Nephron progenitor cell (in vitro differentiated cells): ENCODE measurements at regions not wholly inside any gene's neighbourhood (a gene's known extent, or its start where the extent isn't known, plus 50 kb on each side); places are given as distances from the start of the nearest gene placed in this dataset.

Source experiments
- DNase-seq: peaks from one replicate; pipeline ENCODE4 v3.0.0; 2021
- H3K27ac Mint-ChIP-seq: 2 replicates; pipeline ENCODE4 v1.8.0; 2021; ENCODE audit warnings: mild to moderate bottlenecking, moderate library complexity, mixed read lengths
- H3K27me3 Mint-ChIP-seq: 2 replicates; pipeline ENCODE4 v1.8.0; 2021; ENCODE audit warnings: mild to moderate bottlenecking, low read depth, mixed read lengths; ENCODE audit not compliant: poor library complexity
- H3K36me3 Mint-ChIP-seq: 2 replicates; pipeline ENCODE4 v1.8.0; 2021; ENCODE audit warnings: low read depth, mixed read lengths
- H3K4me1 Mint-ChIP-seq: 2 replicates; pipeline ENCODE4 v1.8.0; 2021; ENCODE audit warnings: mixed read lengths
- H3K4me3 Mint-ChIP-seq: 2 replicates; pipeline ENCODE4 v1.8.0; 2021; ENCODE audit warnings: mild to moderate bottlenecking, moderate library complexity, mixed read lengths
- H3K9me3 Mint-ChIP-seq: 2 replicates; pipeline ENCODE4 v1.8.0; 2021; ENCODE audit warnings: mild to moderate bottlenecking, moderate library complexity, mixed read lengths
- CTCF ChIP-seq: fragments of 200-600 bp; sonication (generic); IDR thresholded peaks from 2 replicates; pipeline ENCODE4 v1.5.0; 2021; ENCODE audit warnings: antibody characterized with exemption

- Mint-ChIP-seq H3K27ac (no peak overlapping the region), H3K36me3 (no peaks in the 10 kb centered on the region), H3K9me3 (no peaks in the 10 kb centered on the region), H3K4me1 (no peaks in the 10 kb centered on the region), H3K27me3 (no peaks in the 10 kb centered on the region), H3K4me3 (no peak overlapping the region)
- TF ChIP-seq CTCF: no peak
- no peak for DNase-seq
Measured at GRCh38 chr2:184507254-184507653, 91.1 kb upstream of the ZNF804A start.

- Mint-ChIP-seq H3K27ac (no peak overlapping the region), H3K36me3 (no peaks in the 10 kb centered on the region), H3K4me1 (no peaks in the 10 kb centered on the region), H3K4me3 (no peak overlapping the region), H3K27me3 (no peaks in the 10 kb centered on the region), H3K9me3 (no peaks in the 10 kb centered on the region)
- no peak for DNase-seq
- no peak for TF ChIP-seq CTCF
Measured at GRCh38 chr2:184517402-184517801, 80.9 kb upstream of the ZNF804A start.

DNA sequence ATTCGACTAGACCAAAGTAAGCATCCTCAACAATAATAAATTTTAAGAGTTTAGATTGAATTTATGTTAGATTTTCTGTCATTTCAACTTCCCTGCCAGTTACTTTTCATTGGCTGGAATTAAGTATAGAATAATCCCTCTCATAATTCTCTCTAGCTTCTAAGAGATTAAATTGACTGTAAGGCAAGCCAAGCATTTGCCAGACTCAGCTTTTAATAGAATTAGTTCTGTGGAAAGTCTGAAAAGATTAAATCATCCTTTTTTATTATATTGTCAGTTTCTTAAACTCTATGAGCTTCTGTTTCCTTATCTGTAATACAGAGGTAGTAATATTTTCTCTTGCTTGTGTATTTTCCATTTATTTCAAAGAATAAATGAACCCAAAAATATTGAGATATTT is 77.9 kb upstream of the ZNF804A start:
- TF ChIP-seq CTCF: no peak
- no peak overlapping the region for H3K27ac Mint-ChIP-seq
- H3K9me3 Mint-ChIP-seq: no peaks in the 10 kb centered on the region
- DNase-seq: no peak
- H3K4me3 Mint-ChIP-seq: no peak overlapping the region
- H3K36me3 Mint-ChIP-seq: no peaks in the 10 kb centered on the region
- H3K27me3 Mint-ChIP-seq: no peaks in the 10 kb centered on the region
- no peaks in the 10 kb centered on the region for H3K4me1 Mint-ChIP-seq

DNA sequence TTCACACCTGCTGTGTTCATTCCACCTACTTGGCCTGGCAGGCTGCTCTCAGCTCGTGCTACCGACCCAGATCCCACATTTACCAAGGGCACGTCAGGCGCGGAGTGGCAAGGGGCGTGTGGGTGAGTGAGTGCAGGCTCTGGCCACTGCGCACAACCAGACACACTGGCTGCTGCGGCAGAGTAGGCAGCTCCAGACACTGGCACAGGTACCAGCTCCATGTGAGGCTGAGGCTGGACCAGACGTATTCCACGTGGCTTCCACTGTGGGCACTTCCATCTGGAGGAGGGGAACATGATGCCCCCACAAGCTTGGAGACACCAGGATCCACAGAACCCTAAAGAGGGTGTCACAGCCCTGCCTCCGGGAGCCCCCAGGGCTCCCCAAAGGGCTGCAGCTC is 74.6 kb upstream of the ZNF804A start:
- Mint-ChIP-seq H3K36me3 (no peaks in the 10 kb centered on the region), H3K27me3 (no peaks in the 10 kb centered on the region), H3K4me3 (no peak overlapping the region), H3K4me1 (no peaks in the 10 kb centered on the region), H3K27ac (no peak overlapping the region), H3K9me3 (peaks cover 23% of the 10 kb centered on the region)
- no peak for DNase-seq
- TF ChIP-seq CTCF: no peak

DNA sequence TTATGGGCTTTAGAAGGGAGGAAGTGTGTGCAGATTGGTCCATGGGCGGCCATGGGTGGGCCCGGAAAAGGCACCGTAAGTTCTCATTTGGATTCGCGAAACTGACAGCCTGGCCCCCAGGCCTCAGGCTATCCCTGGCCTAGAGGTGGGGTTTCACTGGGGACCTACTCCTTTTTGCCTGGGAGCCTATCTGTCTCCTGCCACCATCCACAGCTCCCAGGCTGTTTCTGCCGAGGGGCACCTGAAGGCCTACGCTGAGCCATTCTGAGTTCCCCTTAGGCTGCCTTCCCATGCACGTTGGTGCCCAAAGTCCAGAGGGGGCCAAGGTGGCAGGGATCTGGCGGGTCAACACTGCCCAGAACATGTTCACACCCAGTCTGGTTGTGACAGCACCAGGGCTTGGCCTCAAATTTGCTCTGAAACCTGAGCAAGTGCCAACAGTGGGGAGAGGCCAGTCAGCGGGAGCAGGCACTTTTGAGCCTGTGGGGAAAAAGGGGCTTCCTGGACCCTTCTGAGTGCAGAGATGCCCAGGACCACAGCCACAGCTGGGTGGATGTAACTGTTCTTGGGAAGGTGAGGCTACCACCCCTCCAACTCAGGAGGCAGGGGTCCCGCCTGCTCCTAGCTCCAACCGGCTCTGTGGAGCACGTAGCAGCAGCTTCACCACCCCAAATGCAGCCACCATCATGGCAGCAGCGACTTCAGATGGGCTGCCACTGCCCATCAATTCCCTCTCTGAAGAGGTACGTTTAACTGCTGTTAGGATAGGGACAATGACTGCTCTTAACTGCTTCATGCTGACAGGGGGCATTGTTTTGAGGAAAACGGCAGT is 73.6 kb upstream of the ZNF804A start:
- Mint-ChIP-seq H3K4me3 (no peak overlapping the region), H3K9me3 (peaks cover 32% of the 10 kb centered on the region), H3K4me1 (no peaks in the 10 kb centered on the region), H3K27me3 (no peaks in the 10 kb centered on the region), H3K27ac (no peak overlapping the region), H3K36me3 (no peaks in the 10 kb centered on the region)
- no peak for DNase-seq
- TF ChIP-seq CTCF: no peak

GRCh38 chr2:184527058-184527457 is 71.3 kb upstream of the ZNF804A start:
- H3K4me1 Mint-ChIP-seq: no peaks in the 10 kb centered on the region
- no peak overlapping the region for H3K4me3 Mint-ChIP-seq
- peaks cover 41% of the 10 kb centered on the region for H3K9me3 Mint-ChIP-seq
- H3K36me3 Mint-ChIP-seq: no peaks in the 10 kb centered on the region
- no peak for DNase-seq
- H3K27ac Mint-ChIP-seq: no peak overlapping the region
- no peaks in the 10 kb centered on the region for H3K27me3 Mint-ChIP-seq
- no peak for TF ChIP-seq CTCF
